Lower leg skin (tissue), 3 donors: ENCODE measurements at regions not wholly inside any gene's neighbourhood (a gene's known extent, or its start where the extent isn't known, plus 50 kb on each side); places are given as distances from the start of the nearest gene placed in this dataset.

ENCODE experiments used
- CTCF ChIP-seq, 3 donors: fragments of 450-650 bp; IDR thresholded peaks; one replicate each; pipeline ENCODE4 v1.5.1; 2016; ENCODE audit warnings: antibody characterized with exemption in 3 of 3, mild to moderate bottlenecking in 3 of 3, moderate library complexity in 2 of 3
- POLR2A ChIP-seq, 2 donors: fragments of 450-650 bp; IDR thresholded peaks; one replicate each; pipeline ENCODE4 v1.6.1; 2016 to 2017; ENCODE audit warnings: antibody characterized with exemption in 2 of 2, mild to moderate bottlenecking in 1 of 2, moderate library complexity in 1 of 2

GRCh38 chr13:108113407-108113806 is 101.9 kb downstream of the LIG4 start:
- TF ChIP-seq CTCF (IDR thresholded peaks at IDR 0.05) (no peak), POLR2A (IDR thresholded peaks at IDR 0.05) (no peak)
